Glomerular endothelial cell (primary cell): ENCODE measurements at regions not wholly inside any gene's neighbourhood (a gene's known extent, or its start where the extent isn't known, plus 50 kb on each side); places are given as distances from the start of the nearest gene placed in this dataset.

ENCODE experiments used
- DNase-seq: peaks from one replicate; pipeline ENCODE4 v3.0.0-alpha.2; 2011; ENCODE audit warnings: low read depth, low spot score; ENCODE audit errors: extremely low read depth

GRCh38 chr4:166259081-166259480, 386.0 kb downstream of the TLL1 start:
- no peak for DNase-seq

GRCh38 chr4:166274136-166274761, 401.2 kb downstream of the TLL1 start:
- DNase-seq = no peak

- no peak for DNase-seq
Measured at GRCh38 chr4:166274775-166275174, 401.7 kb downstream of the TLL1 start.

GRCh38 chr4:166277401-166277800, 404.4 kb downstream of the TLL1 start:
- DNase-seq = no peak

GRCh38 chr4:166277853-166278252, 404.8 kb downstream of the TLL1 start:
- no peak for DNase-seq

GRCh38 chr4:166279261-166279660, 406.2 kb downstream of the TLL1 start:
- DNase-seq = no peak

- DNase-seq = no peak
Measured at GRCh38 chr4:166280642-166281041, 407.6 kb downstream of the TLL1 start.

GRCh38 chr4:166282081-166282770, 409.2 kb downstream of the TLL1 start:
- no peak for DNase-seq

- no peak for DNase-seq
Measured at GRCh38 chr4:166284221-166284620, 411.2 kb downstream of the TLL1 start.

GRCh38 chr4:166290426-166290825, 417.4 kb downstream of the TLL1 start:
- no peak for DNase-seq

- DNase-seq = no peak
Measured at GRCh38 chr4:166293556-166293955, 420.5 kb downstream of the TLL1 start.

GRCh38 chr4:166301266-166301665, 428.2 kb downstream of the TLL1 start:
- no peak for DNase-seq

GRCh38 chr4:166308647-166309046, 435.6 kb downstream of the TLL1 start:
- no peak for DNase-seq

GRCh38 chr4:166309286-166309685, 436.2 kb downstream of the TLL1 start:
- no peak for DNase-seq

GRCh38 chr4:166311169-166311568, 438.1 kb downstream of the TLL1 start:
- DNase-seq = no peak

- DNase-seq = no peak
Measured at GRCh38 chr4:166312166-166312565, 439.1 kb downstream of the TLL1 start.

- DNase-seq = no peak
Measured at GRCh38 chr4:166314902-166315301, 441.9 kb downstream of the TLL1 start.

GRCh38 chr4:166315721-166316467, 442.9 kb downstream of the TLL1 start:
- DNase-seq = no peak

GRCh38 chr4:166318810-166319525, 445.9 kb downstream of the TLL1 start:
- DNase-seq = no peak

GRCh38 chr4:166323250-166323649, 450.2 kb downstream of the TLL1 start:
- no peak for DNase-seq

GRCh38 chr4:166324321-166324720, 451.3 kb downstream of the TLL1 start:
- peak; percentile 2 for DNase-seq
